Hippocampal formation (tissue), 2 donors: ENCODE measurements at regions not wholly inside any gene's neighbourhood (a gene's known extent, or its start where the extent isn't known, plus 50 kb on each side); places are given as distances from the start of the nearest gene placed in this dataset.
A peak's percentile ranks its signal among the peaks of the same experiment; 100 is the strongest.

Experiments
- DNase-seq, 2 donors: peaks; one replicate each; lab custom pipeline; 2025; lab: John Stamatoyannopoulos, UW

GRCh38 chr13:72534951-72535640 lies 192.3 kb downstream of the MZT1 start:
- no peak for DNase-seq

DNA sequence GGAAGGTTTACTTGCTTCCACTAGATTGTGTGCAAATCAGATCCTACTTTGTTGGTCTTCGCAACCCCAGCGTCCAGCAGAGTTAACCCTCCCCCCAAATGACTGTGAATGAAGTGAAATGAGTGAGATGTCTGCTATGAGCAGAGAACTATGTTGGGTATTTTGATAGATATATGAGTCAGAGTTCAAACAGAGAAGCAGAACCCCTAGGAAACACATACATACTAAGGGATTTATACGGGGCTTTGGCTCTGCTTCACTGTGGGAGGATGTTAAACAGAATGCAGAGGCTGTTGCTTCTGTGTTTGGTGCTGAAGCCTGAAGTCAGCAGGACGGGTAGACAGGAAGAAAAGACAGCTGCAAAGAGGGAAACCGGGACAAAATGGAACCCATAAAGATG lies 197.0 kb downstream of the MZT1 start:
- no peak for DNase-seq

DNA sequence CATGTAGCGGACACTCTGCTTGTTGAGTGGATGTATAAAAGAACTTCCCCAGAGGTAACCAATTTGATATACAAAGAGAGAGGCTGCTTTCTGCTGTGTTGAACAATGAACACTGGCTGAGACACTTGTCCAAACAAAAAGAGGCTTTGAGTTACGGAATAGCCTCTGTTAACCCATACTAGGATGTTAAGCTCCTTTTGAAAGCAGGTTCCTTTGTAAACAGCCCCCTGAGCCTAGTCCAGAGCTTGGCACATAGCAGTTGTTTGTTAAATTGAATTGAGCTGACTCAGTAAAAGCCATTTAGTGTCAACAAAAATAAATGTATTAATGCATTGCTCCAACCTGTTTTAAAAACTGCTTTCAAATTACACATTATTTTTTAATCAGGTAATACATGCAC lies 200.1 kb downstream of the MZT1 start:
- DNase-seq: no peak

DNA sequence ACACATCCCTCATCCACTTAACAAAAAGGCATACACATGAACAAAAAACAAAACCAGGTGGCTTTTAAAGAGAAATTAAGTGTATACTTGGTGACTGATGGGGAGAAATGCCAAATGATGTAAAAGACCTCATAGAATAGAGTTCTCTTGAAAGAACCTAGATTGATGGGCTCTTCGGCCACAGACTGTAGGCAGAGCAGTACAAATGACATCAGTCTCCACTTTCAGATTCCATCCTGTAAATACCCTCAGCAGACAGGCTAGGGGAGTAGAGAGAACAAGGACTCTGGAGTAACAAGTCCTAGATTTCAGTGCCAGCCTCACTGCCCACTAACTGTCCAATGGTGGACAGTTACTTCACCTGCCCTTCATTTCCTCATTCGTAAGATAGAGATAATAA lies 203.8 kb downstream of the MZT1 start:
- DNase-seq: no peak

DNA sequence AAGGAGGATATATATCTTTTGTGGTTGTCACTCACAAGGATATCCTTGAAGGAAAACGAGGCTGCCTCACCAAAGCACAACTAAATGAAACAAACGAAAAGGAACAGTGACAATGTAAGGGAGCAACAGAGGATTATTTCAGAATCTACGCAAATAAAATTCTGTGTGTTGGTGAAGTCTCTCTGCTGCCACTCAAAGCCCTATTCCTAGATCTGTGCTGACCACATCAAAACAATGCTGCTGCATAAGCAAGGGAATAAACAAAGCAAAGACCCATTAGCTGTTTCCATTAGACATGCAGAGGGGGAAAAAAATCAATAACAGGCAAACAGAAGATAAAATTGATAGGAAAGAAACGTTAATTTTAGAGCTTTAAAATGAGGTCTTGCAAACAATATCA lies 204.4 kb downstream of the MZT1 start:
- DNase-seq: no peak

DNA sequence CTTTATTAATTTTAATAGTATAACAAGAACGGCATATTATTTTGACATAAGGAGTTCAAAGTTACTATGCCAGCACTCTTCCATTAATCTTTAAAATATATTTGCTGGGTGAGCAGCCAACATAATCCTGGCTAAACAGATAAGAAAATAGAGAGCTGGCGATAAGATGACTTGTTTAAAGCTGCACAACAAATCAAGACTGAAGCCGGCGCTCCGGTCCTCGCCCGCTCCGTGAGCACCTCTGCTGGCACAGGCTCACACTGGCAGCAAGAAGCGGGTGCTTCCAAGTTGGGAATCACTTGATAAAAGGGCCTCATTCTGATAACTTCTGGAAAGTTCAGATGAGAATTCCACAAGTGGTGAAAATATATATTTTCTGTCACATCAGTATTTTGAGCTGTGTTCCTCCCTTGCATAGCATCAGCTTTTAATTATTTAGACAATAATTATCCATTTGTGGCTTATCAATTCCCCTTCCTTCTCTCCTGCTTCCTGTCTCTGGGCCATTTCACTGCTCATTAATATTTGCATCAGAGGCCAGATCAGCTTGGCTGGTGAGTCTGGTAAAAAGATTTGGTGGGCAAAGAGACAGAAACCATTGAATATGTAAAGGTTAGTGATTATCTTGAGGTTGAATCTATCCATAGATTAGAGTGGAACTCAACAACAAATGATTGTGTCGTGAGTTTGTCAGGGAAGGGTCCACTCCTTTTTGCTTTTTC lies 205.3 kb downstream of the MZT1 start:
- no peak for DNase-seq

- no peak for DNase-seq
These were observed 213.3 kb downstream of the MZT1 start for GRCh38 chr13:72514146-72514545.

DNA sequence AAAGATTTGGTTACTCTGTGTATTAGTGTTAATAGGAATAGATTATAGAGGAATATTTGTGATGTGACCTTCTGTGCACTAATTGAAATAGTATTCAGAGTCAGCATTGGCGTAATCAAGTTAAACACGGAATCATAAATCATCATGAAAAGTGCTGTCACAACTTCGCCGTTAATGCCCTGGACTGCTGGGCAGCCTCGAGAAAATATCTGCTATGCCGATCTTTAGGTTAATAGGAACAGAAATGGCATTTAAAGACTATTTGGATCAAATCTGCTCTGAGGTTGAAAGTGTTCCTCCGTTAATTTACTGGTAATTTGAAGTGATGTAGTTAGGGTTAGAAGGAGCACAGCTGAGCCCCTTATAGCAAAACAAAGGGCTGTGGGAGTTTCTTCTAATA lies 219.0 kb downstream of the MZT1 start:
- no peak for DNase-seq

GRCh38 chr13:72507416-72508199 lies 219.8 kb downstream of the MZT1 start:
- DNase-seq: no peak

DNA sequence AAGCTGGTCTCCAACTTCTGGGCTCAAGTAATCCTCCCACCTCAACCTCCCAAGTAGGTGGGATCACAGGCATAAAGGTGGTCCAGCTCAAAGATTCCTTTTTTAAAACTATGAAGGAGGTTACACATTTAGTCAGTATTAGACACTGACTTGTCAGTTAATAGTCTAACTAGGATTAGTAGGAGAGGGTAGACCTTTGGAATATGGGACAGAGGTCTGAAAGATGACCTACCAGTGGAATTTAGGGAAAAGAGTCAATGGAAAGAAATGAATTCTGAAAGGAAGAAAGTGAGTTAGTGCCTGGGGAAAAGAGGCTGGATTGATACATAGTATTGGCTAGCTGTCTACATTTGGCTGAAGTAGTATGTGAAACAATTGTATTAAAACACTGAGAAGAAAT lies 220.7 kb downstream of the MZT1 start:
- DNase-seq: no peak

DNA sequence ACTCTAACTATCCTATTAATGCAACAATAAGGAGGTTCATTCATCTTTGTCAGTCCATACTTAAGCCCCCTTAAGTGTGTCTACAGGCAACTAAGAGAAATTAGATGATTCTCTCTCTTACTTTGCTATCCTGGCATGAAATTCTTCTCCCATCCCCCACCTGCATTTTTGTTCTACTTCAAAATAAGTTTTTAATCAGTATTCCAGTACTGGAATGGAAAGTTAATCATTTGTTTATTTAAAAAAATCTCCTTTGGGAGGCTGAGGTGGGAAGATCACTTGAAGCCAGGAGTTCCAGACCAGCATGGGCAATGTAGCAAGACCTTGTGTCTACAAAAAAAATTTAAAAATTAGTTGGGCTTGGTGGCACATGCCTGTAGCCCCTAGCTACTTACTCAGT lies 222.1 kb downstream of the MZT1 start:
- no peak for DNase-seq

DNA sequence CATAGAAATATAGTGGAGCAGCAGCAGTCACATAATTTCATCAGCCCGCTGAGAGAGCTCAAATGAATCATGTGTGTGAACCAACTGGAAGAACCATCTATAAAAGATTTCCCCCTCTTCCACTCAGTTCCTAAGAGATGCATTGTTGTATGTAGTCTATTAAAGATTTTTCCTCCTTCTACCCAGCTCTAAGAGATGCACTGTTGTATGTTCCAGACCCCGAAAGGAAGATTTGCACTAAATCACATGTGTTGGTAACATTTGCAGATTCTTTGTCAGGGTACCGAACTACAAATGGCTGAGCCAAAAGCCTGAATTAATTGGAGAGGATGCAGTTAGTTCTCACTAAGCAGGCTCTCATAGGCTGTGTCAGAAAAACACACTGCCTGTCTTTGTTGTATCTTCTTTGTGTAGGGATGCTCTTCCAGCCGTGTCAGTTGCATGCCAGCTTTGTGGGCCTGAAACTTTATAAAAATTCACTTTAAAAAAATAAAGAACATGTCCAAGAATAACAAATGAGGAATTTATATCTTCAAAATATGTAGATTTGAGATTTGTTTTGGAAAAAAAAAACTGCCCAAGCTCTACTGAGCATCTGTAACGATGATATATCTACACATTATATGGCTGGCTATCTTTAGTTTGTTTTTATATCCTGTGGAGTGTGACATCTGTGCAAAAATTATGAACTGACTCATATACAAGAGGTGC lies 223.1 kb downstream of the MZT1 start:
- DNase-seq: peak in 1 of 2 donors; percentile 35

- DNase-seq: no peak
These were observed 226.6 kb downstream of the MZT1 start for GRCh38 chr13:72500851-72501250.

- DNase-seq: no peak
These were observed 231.7 kb downstream of the MZT1 start for GRCh38 chr13:72495681-72496080.

- DNase-seq: no peak
These were observed 237.7 kb downstream of the MZT1 start for GRCh38 chr13:72489751-72490150.

DNA sequence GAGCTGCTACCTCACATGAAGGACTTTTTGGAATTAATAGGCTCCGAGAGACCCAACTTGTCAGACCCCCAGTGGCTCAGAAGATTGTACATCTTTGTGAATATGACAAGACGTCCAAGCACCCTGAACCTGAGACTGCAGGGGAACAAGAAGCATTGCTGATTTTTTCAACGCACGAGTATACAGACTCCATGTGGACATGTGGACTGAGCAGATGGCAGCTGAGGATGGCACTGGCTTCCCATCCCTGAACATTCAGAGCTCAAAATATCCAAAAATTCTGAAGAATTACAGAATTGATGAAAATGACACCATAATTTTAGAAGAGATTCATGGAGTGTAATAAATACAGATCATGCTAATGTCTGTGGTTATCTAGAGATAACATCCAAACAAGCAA lies 254.1 kb downstream of the MZT1 start:
- no peak for DNase-seq

GRCh38 chr13:72469906-72470305 lies 257.5 kb downstream of the MZT1 start:
- no peak for DNase-seq

GRCh38 chr13:72463561-72463960 lies 263.9 kb downstream of the MZT1 start:
- no peak for DNase-seq

GRCh38 chr13:72462726-72463125 lies 264.7 kb downstream of the MZT1 start:
- no peak for DNase-seq

- no peak for DNase-seq
These were observed 265.3 kb downstream of the MZT1 start for GRCh38 chr13:72462166-72462565.

DNA sequence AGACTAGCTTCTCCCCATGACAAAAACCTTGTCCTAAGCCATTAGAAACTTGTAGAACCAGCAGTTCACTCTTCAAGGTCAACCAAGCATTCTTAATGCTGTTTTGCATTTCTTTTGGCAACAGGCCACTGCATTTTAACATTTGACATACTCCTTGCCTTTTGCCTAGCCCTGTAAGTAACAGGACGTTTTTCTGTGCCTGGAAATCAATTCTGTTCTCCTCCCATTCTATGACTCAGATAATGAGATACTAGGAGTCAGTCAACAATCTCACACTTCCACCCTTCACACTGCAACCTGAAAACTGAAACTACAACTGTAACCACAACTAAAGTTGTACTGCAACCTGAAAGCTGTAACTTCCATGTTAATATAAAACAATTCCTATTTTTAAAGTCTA lies 268.7 kb downstream of the MZT1 start:
- DNase-seq: no peak

DNA sequence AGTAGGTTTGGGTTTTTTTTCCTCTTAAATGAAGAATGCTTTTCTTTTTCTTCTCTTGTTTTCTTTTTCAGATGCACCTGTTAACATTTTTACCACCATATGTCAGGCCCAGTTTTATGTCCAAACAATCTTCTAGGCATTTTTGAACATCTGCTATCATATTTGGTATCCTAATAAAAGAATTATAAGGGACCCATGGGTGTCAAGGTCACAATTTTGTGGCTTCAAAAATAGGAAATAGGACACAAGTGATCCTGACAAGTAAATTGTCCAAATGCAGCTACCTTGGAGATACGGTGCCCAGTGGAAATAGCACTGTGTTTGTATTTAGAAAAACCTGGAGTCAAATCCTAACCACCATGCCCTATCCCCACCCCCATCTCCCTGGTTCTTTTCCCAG lies 270.3 kb downstream of the MZT1 start:
- no peak for DNase-seq
